HCT116 (cell line): ENCODE measurements at regions not wholly inside any gene's neighbourhood (a gene's known extent, or its start where the extent isn't known, plus 50 kb on each side); places are given as distances from the start of the nearest gene placed in this dataset.

ENCODE experiments used
- ATAC-seq: fragments of 200-7000 bp; cut with Tn5 transposase; 2 replicates; pipeline ENCODE4 v1.9.1; 2020; ENCODE audit warnings: mild to moderate bottlenecking, moderate library complexity
- BruUV-seq: library from RNA; stranded (reverse); fragments of 400-500 nt; replicated peaks from 2 replicates; lab custom pipeline; 2021; lab: Mats Ljungman, UMichigan
- CTCF ChIA-PET: fragments of 300-600 bp; sonication (Branson Sonifier 250); formaldehyde crosslinking; loops from one replicate; lab custom pipeline; 2021; ENCODE audit warnings: antibody characterized with exemption; lab: Charles Lee
- POLR2A ChIA-PET: fragments of 300-600, 350-600 bp; sonication (Branson Sonifier 250); formaldehyde crosslinking; loops from one replicate; lab custom pipeline; 2021; ENCODE audit warnings: antibody characterized with exemption; lab: Charles Lee
- RAD21 ChIA-PET, 2 experiments: fragments of 300-600 bp; sonication (Branson Sonifier 250); formaldehyde crosslinking; loops; one replicate each; lab custom pipeline; 2023; ENCODE audit warnings: low total read pairs in 2 of 2; ENCODE audit not compliant: uncharacterized antibody in 2 of 2, unreplicated experiment in 2 of 2, low non-redundant PET in 1 of 2; lab: Charles Lee
- DNase-seq: peaks from one replicate; pipeline ENCODE4 v3.0.0-alpha.2; 2010; ENCODE audit warnings: low read depth, low spot score
- H2AFZ ChIP-seq: fragments of 200-600 bp; shearing (Covaris generic), sonication (generic); 2 replicates; pipeline ENCODE4 v1.6.1; 2017; ENCODE audit warnings: low read depth, mixed run types, mixed read lengths, antibody characterized with exemption, low read length; ENCODE audit not compliant: poor library complexity, severe bottlenecking
- H3K27ac ChIP-seq: 2 replicates; pipeline ENCODE4 v1.5.1; 2012; ENCODE audit warnings: low read depth, low read length
- H3K27me3 ChIP-seq: fragments of 200-600 bp; sonication (generic); 2 replicates; pipeline ENCODE4 v1.6.1; 2016; ENCODE audit warnings: mixed run types, low read length, mixed read lengths; ENCODE audit not compliant: insufficient read depth
- H3K36me3 ChIP-seq, 2 experiments: fragments of 200-500 bp in 1 of 2; fragments of 200-600 bp in 1 of 2; sonication (Bioruptor generic) in 1 of 2; sonication (generic) in 1 of 2; 2 replicates each; pipeline versions ENCODE4 v1.5.1 to v1.6.1; 2014 to 2016; ENCODE audit warnings: low read length in 2 of 2, inconsistent platforms in 1 of 2, mixed read lengths in 1 of 2, mixed run types in 1 of 2; ENCODE audit not compliant: insufficient read depth in 2 of 2, control insufficient read depth in 1 of 2
- H3K4me1 ChIP-seq, 2 experiments: fragments of 200-600 bp in 1 of 2; sonication (generic) in 1 of 2; 2 replicates each; pipeline versions ENCODE4 v1.5.1 to v1.6.1; 2012 to 2017; ENCODE audit warnings: low read length in 2 of 2, inconsistent platforms in 1 of 2, mild to moderate bottlenecking in 1 of 2, mixed read lengths in 1 of 2, mixed run types in 1 of 2, moderate library complexity in 1 of 2; ENCODE audit not compliant: insufficient read depth in 2 of 2, control insufficient read depth in 1 of 2
- H3K4me2 ChIP-seq: fragments of 200-600 bp; sonication (generic); 2 replicates; pipeline ENCODE4 v1.6.1; 2017; ENCODE audit warnings: mixed run types, low read length, mixed read lengths
- H3K4me3 ChIP-seq, 2 experiments: fragments of 200-600 bp in 1 of 2; sonication (generic) in 1 of 2; replicated peaks in 1 of 2; 2 replicates each; pipeline ENCODE4 v1.5.1; 2011 to 2016; ENCODE audit warnings: low read length in 2 of 2, control low read depth in 1 of 2, low read depth in 1 of 2, mild to moderate bottlenecking in 1 of 2, mixed read lengths in 1 of 2, mixed run types in 1 of 2
- H3K79me2 ChIP-seq: fragments of 200-600 bp; sonication (generic); 2 replicates; pipeline ENCODE4 v1.6.1; 2017; ENCODE audit warnings: mild to moderate bottlenecking, mixed run types, low read length, moderate library complexity, mixed read lengths; ENCODE audit not compliant: insufficient read depth
- H3K9ac ChIP-seq: fragments of 200-600 bp; sonication (generic); 2 replicates; pipeline ENCODE4 v1.6.1; 2016; ENCODE audit warnings: low read length, mixed read lengths
- H3K9me2 ChIP-seq: fragments of 200-600 bp; sonication (generic), shearing (Covaris generic); 2 replicates; pipeline ENCODE4 v1.6.1; 2017; ENCODE audit warnings: mixed run types, mild to moderate bottlenecking, moderate library complexity; ENCODE audit not compliant: insufficient read depth
- H3K9me3 ChIP-seq, 2 experiments: fragments of 200-500 bp in 1 of 2; fragments of 200-600 bp in 1 of 2; sonication (Bioruptor generic) in 1 of 2; sonication (generic) in 1 of 2; 2 replicates each; pipeline ENCODE4 v1.6.1; 2014 to 2017; ENCODE audit warnings: low read length in 2 of 2, mixed read lengths in 2 of 2, inconsistent platforms in 1 of 2, low read depth in 1 of 2, mild to moderate bottlenecking in 1 of 2, mixed run types in 1 of 2, moderate library complexity in 1 of 2; ENCODE audit not compliant: control insufficient read depth in 1 of 2, insufficient read depth in 1 of 2
- H4K20me1 ChIP-seq: fragments of 200-600 bp; sonication (generic), shearing (Covaris generic); 2 replicates; pipeline ENCODE4 v1.6.1; 2017; ENCODE audit warnings: mixed run types, mild to moderate bottlenecking, moderate library complexity; ENCODE audit not compliant: insufficient read depth
- ELF1 ChIP-seq: IDR thresholded peaks from 2 replicates; pipeline ENCODE4 v1.6.1; 2012; ENCODE audit warnings: low read depth, borderline replicate concordance
- EZH2phosphoT487 ChIP-seq: fragments of 200-600 bp; IDR thresholded peaks from 2 replicates; pipeline ENCODE4 v1.6.1; 2018; ENCODE audit warnings: antibody characterized with exemption, borderline replicate concordance
- JUND ChIP-seq: IDR thresholded peaks from 2 replicates; pipeline ENCODE4 v1.6.1; 2012
- RAD21 ChIP-seq: IDR thresholded peaks from 2 replicates; pipeline ENCODE4 v1.6.1; 2012; ENCODE audit warnings: low read depth, mild to moderate bottlenecking
- TCF7L2 ChIP-seq: IDR thresholded peaks from 2 replicates; pipeline ENCODE4 v1.7.0; 2011; ENCODE audit warnings: borderline replicate concordance, inconsistent platforms; ENCODE audit not compliant: insufficient read depth, insufficient read length; ENCODE audit errors: extremely low read depth
- YY1 ChIP-seq: IDR thresholded peaks from 2 replicates; pipeline ENCODE4 v1.6.1; 2011; ENCODE audit warnings: low read length, low read depth, moderate library complexity, mild to moderate bottlenecking; ENCODE audit not compliant: insufficient replicate concordance; ENCODE audit errors: extremely low read depth
- ZBTB33 ChIP-seq: IDR thresholded peaks from 2 replicates; pipeline ENCODE4 v1.6.1; 2011; ENCODE audit warnings: mild to moderate bottlenecking, low read length, moderate library complexity; ENCODE audit not compliant: insufficient replicate concordance; ENCODE audit errors: extremely low read depth
- intact Hi-C: fragments of 100-400 bp; cut with micrococcal nuclease; formaldehyde crosslinking; loops from 2 replicates; pipeline ENCODE4 v1.10.0; 2022

GRCh38 chr20:60764771-60765170 lies 487.3 kb upstream of the CDH4 start:
- Histone ChIP-seq H3K4me3 (no peak overlapping the region), H3K9me2 (no peaks in the 10 kb centered on the region), H3K4me2 (no peak overlapping the region), H3K4me1 (no peaks in the 10 kb centered on the region), H3K9me3 (peaks cover 0 to 50% of the 10 kb centered on the region in 2 experiments; a peak in 2 of 4 replicates), H3K79me2 (no peaks in the 10 kb centered on the region), H3K27me3 (no peaks in the 10 kb centered on the region), H3K36me3 (no peaks in the 10 kb centered on the region), H3K27ac (no peak overlapping the region), H4K20me1 (no peaks in the 10 kb centered on the region), H2AFZ (no peak overlapping the region), H3K9ac (no peak overlapping the region)
- ChIA-PET POLR2A (no interaction called here), RAD21 (no interaction called here), CTCF (no interaction called here)
- DNase-seq (no peak), ATAC-seq (no peak)
- no TSS peak for BruUV-seq
- intact Hi-C loops, result no loop called here
- TF ChIP-seq YY1 (no peak), JUND (no peak), RAD21 (no peak), EZH2phosphoT487 (no peak), ZBTB33 (no peak)

DNA sequence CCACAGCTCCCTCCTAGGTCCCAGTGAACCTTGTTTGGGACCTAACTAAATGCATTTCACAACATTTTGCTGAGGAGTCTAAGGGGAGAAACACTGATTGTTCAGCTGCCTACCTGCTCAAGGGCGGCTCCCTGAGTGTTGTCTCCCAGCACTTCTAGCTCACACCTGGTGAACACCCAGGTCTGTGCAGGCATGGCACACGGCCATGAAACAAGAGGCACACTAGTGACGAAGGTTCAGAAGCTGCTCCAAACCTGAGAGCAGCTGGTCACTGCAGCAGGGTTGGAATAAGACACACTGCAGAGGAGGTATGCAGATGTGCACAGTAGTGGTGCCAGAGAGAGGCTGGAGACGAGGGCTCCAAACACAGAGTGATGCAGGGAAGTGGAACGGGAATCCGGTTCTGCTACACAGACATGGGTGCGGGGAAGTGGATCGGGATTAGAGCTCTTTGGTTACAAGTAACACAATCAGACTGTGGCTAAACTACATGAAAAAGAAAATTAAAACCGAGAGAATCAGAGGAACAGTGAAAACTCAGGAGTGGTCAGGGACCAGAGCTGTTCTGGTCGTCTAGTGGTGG lies 486.1 kb upstream of the CDH4 start:
- CTCF ChIA-PET, result no interaction called here
- H3K4me2 ChIP-seq, result no peak overlapping the region

More for the DNA sequence above, 486.1 kb upstream of the CDH4 start:
- Histone ChIP-seq H3K27ac (no peak overlapping the region), H3K4me3 (no peak overlapping the region), H3K36me3 (no peaks in the 10 kb centered on the region), H3K9me3 (peaks cover 5 to 50% of the 10 kb centered on the region in 2 experiments; a peak in 2 of 4 replicates), H3K27me3 (no peaks in the 10 kb centered on the region), H3K9me2 (no peaks in the 10 kb centered on the region), H4K20me1 (no peaks in the 10 kb centered on the region), H2AFZ (no peak overlapping the region), H3K9ac (no peak overlapping the region), H3K79me2 (no peaks in the 10 kb centered on the region), H3K4me1 (no peaks in the 10 kb centered on the region)
- ATAC-seq, result no peak
- no TSS peak for BruUV-seq
- DNase-seq, result no peak
- POLR2A ChIA-PET, result no interaction called here
- no peak for TF ChIP-seq TCF7L2
- no peak for TF ChIP-seq ELF1
- RAD21 ChIA-PET, result no interaction called here
- intact Hi-C loops, result no loop called here
